ENCODE measurements at regions not wholly inside any gene's neighbourhood (a gene's known extent, or its start where the extent isn't known, plus 50 kb on each side); places are given as distances from the start of the nearest gene placed in this dataset.

DNA sequence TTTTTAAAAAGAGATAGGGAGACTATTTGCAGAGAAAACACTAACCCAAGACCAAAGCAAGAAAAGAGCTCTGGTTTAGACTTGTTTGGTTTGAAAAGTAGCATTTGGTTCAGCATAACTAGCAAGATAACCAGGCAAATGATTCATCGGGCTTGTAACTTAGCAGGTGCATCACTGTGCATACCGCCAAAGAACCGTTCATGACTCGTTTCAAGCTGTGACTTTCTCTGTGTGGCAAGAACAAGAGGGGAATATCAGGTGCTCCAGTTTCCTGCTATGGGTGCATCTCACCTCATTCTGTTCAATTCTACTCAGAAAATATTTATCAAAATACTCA lies 244.9 kb downstream of the ETAA1 start (continued):
- TF ChIP-seq, protein P1, sequence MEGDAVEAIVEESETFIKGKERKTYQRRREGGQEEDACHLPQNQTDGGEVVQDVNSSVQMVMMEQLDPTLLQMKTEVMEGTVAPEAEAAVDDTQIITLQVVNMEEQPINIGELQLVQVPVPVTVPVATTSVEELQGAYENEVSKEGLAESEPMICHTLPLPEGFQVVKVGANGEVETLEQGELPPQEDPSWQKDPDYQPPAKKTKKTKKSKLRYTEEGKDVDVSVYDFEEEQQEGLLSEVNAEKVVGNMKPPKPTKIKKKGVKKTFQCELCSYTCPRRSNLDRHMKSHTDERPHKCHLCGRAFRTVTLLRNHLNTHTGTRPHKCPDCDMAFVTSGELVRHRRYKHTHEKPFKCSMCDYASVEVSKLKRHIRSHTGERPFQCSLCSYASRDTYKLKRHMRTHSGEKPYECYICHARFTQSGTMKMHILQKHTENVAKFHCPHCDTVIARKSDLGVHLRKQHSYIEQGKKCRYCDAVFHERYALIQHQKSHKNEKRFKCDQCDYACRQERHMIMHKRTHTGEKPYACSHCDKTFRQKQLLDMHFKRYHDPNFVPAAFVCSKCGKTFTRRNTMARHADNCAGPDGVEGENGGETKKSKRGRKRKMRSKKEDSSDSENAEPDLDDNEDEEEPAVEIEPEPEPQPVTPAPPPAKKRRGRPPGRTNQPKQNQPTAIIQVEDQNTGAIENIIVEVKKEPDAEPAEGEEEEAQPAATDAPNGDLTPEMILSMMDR (IDR thresholded peaks at IDR 0.05; ENCODE audit: low read depth, low read length, missing input control) = no peak
- no peak for TF ChIP-seq JUND (IDR thresholded peaks at IDR 0.05)
- TF ChIP-seq FOXA1 (IDR thresholded peaks at IDR 0.05) = no peak
- no peak for TF ChIP-seq SP1 (IDR thresholded peaks at IDR 0.05)

DNA sequence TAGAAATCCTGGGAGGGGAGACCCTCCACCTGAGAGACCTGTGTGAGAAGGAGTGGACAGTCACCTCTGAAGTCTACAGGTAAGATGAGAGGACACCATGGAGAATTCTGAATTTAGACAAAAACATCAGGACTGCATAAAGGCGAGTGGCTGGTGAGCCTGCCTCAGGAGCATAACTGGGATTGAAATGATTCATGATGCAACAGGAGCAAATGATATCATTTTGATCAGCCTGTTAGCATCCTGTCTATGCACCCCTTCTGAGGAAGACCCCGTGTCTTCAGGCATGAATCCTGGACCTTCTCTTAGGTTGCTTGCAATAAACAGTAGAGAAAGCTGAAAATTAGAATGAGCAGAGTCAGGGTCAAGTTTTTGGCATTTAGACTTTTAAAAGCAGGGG lies 245.8 kb downstream of the ETAA1 start:
- H3K36me3 ChIP-seq (ENCODE audit: control insufficient read depth in 4 of 4, insufficient read depth in 3 of 4, low read depth in 1 of 4, low read length in 3 of 4) = no peaks in the 10 kb centered on the region
- no peaks in the 10 kb centered on the region for H3K4me1 ChIP-seq (ENCODE audit: control insufficient read depth in 4 of 4, insufficient read depth in 4 of 4, low read length in 3 of 4)
- no peak for DNase-seq (ENCODE audit: low spot score)
- H3K4me3 ChIP-seq (ENCODE audit: low read depth in 1 of 3, low read length in 3 of 3) = no peak overlapping the region
- TF ChIP-seq, protein P2, sequence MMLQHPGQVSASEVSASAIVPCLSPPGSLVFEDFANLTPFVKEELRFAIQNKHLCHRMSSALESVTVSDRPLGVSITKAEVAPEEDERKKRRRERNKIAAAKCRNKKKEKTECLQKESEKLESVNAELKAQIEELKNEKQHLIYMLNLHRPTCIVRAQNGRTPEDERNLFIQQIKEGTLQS (IDR thresholded peaks at IDR 0.05) = no peak
- TF ChIP-seq TAF1 (conservative IDR thresholded peaks at IDR 0.05) (no peak), HNF4A (conservative IDR thresholded peaks at IDR 0.05) (no peak), RAD21 (IDR thresholded peaks at IDR 0.05) (no peak), YY1 (IDR thresholded peaks at IDR 0.05) (no peak), EGR1 (IDR thresholded peaks at IDR 0.05; ENCODE audit: low read depth in 2 of 2) (no peak), GABPA (IDR thresholded peaks at IDR 0.05 in 1 of 2, conservative IDR thresholded peaks at IDR 0.05 in 1 of 2) (no peak), MAX (IDR thresholded peaks at IDR 0.05) (no peak), ZBTB33 (IDR thresholded peaks at IDR 0.05) (no peak), FOXA2 (IDR thresholded peaks at IDR 0.05) (no peak), HNF4G (IDR thresholded peaks at IDR 0.05) (no peak), NR2F2 (IDR thresholded peaks at IDR 0.05) (no peak), FOXA1 (IDR thresholded peaks at IDR 0.05) (no peak), JUND (IDR thresholded peaks at IDR 0.05) (no peak), SP1 (IDR thresholded peaks at IDR 0.05) (no peak), REST (IDR thresholded peaks at IDR 0.05) (no peak), RXRA (IDR thresholded peaks at IDR 0.05) (no peak)
- TF ChIP-seq, protein P1 (IDR thresholded peaks at IDR 0.05; ENCODE audit: low read depth, low read length, missing input control) = no peak
- WGBS = 71% methylated on average over 2 of the region's 2 CpGs
- H3K27ac ChIP-seq (ENCODE audit: low read depth in 1 of 2, low read length in 2 of 2) = no peak overlapping the region
- H3K9ac ChIP-seq (ENCODE audit: low read depth in 1 of 2, low read length in 2 of 2) = no peak overlapping the region
- peaks cover 2 to 9% (median 5%) of the 10 kb centered on the region in 4 donors for H3K9me3 ChIP-seq (ENCODE audit: control insufficient read depth in 4 of 4, low read length in 3 of 4)
- H3K27me3 ChIP-seq (ENCODE audit: control insufficient read depth in 4 of 4, insufficient read depth in 4 of 4, low read length in 3 of 4) = no peaks in the 10 kb centered on the region
